ENCODE measurements at regions not wholly inside any gene's neighbourhood (a gene's known extent, or its start where the extent isn't known, plus 50 kb on each side); places are given as distances from the start of the nearest gene placed in this dataset.

DNA sequence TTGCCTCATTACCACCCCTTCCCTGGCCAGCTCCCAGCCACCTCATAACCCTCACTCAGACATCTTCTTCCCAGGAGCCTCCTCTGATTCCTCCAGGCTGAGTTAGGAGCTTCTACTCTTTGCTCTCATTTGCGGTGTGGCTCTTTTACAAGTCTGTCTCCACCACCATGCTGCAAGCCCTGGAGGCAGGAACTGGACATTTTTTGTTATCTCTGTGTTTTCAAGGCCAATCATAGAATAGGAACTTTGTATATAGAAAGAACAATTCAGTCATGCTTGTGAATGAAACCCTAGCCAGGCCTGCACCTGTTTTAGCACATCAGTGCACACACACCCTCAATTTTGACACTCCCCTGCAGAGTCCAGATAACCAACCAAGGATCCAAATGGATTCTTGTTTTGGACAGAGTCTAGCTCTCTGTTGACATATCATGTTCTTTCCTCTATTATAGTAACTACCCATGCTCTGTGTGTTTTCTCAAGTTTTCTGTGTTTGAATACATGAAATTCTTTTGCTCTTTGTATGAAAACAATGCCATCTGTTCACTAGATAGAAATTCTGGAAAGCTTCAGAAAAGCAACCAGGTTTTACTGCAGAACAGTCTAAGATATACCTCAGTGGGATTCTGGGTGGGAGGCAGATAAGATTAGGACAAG lies 60.9 kb upstream of the ZNF648 start:
- DNase-seq (ENCODE audit: low read depth in 2 of 2): no peak

DNA sequence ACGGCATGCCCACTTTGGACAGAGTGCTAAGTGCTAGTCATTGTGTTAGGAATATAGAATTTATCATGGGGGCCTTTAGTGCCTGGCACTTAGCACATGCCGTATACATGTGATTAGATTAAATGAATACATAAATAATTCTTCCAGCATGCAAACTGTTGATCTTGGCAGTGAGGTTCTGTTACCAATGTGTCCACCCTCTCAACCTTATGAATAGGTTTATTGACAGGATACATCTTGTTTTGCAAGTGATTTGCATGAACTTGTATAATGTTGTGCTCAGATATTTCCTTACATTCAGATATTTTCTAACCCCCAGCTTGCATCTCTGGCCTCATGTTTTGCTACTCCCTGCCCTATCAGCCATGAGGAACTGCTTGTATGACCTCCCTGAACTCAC lies 60.3 kb upstream of the ZNF648 start:
- DNase-seq (ENCODE audit: low read depth in 2 of 2): no peak

DNA sequence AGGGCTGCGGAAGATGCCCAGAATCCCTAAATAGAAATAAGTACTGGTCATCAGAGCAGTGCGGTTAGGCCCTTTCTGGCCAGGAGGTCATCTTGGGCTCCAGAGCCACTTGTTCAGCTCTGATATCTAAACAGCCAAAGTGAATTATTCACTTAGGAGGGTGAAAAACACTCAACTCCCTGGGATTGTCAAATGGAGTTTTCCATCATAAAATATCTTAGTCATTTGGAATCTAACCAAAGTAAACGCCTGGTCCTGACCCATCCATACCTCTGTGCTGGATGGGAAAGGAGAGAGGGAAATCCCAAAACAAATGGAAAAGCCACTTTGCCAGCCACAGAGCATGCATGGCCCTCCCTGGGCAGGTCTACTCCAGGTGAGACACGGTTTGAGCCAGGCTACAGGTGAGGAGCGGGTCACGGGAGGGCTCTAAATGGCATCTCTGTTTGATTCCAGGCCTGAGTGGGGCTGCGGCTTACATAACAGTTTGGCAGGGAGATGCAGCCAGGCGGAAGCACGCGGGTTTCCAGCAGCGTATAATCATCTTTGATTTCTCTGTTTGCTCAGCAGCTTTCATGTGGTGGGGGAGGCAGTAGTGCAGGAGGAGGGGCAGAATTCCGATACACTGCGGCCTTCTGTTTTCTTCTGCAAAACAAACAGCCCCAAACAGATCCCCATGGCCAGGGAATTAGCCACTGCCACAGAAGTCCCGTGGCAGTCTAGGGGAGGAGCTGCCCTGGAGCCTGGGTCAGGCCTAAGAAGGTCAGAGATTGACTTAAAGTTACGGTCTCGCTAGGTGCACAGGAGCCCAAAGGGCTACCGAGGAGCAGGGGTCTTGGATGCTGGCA lies 59.1 kb upstream of the ZNF648 start:
- DNase-seq (ENCODE audit: low read depth in 2 of 2): no peak

DNA sequence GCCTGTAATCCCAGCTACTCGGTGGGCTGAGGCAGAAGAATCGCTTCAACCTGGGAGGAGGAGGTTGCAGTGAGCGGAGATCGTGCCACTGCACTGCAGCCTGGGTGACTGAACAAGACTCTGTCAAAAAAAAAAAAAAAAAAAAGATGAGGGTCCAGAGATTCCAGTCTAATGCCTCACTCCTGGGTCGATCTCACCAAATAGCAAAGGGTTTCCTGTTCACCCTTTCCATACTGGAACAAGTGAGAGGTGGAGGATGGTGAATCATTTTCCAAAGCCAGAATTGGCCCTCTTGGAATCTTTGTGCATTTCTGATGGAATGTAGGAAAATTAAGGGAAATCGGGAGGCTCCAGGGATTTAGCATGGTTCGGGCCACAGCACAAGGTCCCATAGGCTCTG lies 58.1 kb upstream of the ZNF648 start:
- no peak for DNase-seq (ENCODE audit: low read depth in 2 of 2)

DNA sequence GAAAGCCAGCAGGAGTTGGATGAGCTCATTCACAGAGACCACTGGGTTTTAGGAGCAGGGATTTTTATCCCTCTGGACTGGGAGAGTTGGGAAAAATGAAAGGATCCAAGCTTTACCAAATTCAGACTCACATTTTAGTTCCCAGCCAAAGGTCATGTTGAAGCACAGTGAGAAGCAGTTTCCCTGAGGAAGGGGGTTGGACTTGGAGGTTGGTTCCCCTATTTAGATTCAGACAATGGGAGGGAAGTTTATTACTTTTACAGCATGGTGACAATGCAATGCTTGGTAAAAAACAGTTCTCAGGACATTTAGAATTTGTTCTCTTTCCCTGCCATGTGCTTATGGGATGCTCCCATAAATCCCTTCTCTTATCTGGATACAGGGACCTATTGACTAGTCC lies 57.3 kb upstream of the ZNF648 start:
- no peak for DNase-seq (ENCODE audit: low read depth in 2 of 2)

DNA sequence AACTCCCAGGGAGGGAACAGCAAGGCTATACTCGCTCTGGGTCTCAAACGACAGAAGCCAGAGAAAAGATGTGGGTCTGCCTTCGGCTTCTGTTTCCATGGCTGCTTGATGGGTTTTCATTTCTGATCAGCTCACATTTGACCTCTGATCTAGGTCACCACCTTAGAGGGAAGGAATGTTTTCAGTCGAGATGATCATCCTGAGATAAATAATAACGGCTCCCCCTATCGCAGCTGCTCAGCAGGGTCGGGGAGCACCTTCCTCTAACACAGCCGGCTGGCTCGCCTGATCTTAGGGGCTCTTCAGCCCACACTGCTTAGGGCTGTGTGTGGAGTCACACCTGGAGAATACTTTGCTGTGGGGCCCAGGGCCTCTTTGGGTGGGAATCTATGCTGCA lies 53.1 kb upstream of the ZNF648 start:
- no peak for DNase-seq (ENCODE audit: low read depth in 2 of 2)

DNA sequence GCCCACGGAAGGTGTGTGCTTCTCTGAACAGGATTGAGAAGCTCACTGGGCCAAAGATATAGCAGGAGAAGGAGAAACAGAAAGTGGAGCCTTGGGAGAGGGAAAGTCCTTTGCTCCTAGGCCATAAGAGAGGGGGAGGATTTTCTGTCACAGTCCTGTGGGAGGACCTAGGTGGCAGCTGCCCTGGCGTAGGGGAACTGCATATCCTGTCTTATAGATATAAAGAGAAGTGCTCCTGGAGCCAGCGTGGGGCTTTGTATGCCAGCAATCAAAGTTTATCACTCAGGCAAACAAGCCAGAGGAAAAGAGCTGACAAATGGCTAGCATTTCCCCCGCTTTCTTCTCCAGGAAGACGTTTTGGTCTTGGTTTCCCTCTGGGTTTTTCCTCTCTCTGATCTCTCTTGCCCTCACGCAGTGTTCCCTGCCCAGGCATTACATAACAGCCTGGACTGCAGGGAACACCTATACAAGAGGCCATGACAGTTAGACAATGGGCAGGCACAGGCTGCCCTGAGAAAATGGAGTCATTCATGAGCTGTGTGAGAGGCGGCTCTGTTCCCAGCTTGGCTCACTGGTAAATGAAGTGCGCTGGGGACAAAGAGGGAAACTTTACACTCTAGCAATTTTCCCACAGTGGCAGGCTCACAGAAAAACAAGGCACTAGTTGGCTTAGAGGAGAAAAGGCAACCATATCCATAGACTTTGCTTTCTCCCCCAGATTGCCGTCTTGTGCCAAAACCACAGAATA lies 52.5 kb upstream of the ZNF648 start:
- DNase-seq (ENCODE audit: low read depth in 2 of 2): no peak

DNA sequence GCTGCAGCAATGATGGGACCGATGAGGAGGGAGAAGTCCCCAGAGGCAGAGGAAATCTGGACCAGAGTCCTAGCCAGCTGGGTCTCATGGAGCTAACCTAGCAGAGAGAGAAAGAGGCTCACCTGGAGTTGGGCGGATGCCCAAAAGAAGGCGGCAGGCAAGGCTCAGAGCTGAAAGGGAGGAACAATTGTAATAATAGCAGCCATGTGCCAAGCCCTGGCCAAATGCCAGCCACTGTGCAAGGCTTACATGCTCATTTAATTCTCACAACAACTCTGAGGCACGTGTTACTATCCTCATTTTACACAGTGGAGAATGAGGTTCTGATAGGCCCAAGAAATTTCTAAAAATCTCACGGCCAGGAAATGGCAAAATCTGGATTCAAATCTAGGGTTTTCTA lies 50.0 kb upstream of the ZNF648 start:
- DNase-seq (ENCODE audit: low read depth in 2 of 2): no peak
